ENCODE measurements at regions not wholly inside any gene's neighbourhood (a gene's known extent, or its start where the extent isn't known, plus 50 kb on each side); places are given as distances from the start of the nearest gene placed in this dataset.

DNA sequence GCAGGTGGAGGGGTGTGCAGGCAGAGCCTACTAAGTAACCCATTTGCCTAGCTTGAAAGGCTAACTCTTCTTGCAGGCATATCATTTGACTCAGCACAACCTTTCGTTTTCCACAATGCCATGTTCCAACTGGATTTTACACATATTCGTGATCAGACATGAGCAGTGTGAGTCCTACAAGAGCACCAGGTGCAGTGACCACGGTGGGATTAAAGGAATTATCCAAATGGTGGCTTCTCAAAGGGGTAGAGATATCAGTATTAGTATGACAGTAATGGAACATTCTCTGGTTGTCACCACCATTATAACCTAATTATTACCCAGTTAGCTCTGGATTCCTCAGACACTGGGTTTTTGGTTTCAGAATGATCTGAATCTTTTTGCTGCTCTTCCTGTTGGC lies 323.5 kb downstream of the LMO4 start:
- H3K9me3 ChIP-seq (ENCODE audit: control insufficient read depth, insufficient read depth, low read depth, low read length), result no peaks in the 10 kb centered on the region
- TF ChIP-seq, protein P1, sequence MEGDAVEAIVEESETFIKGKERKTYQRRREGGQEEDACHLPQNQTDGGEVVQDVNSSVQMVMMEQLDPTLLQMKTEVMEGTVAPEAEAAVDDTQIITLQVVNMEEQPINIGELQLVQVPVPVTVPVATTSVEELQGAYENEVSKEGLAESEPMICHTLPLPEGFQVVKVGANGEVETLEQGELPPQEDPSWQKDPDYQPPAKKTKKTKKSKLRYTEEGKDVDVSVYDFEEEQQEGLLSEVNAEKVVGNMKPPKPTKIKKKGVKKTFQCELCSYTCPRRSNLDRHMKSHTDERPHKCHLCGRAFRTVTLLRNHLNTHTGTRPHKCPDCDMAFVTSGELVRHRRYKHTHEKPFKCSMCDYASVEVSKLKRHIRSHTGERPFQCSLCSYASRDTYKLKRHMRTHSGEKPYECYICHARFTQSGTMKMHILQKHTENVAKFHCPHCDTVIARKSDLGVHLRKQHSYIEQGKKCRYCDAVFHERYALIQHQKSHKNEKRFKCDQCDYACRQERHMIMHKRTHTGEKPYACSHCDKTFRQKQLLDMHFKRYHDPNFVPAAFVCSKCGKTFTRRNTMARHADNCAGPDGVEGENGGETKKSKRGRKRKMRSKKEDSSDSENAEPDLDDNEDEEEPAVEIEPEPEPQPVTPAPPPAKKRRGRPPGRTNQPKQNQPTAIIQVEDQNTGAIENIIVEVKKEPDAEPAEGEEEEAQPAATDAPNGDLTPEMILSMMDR (conservative IDR thresholded peaks at IDR 0.05 in 1 of 2, IDR thresholded peaks at IDR 0.05 in 1 of 2; ENCODE audit: low read depth in 1 of 2, low read length in 2 of 2), result no peak
- no peak for TF ChIP-seq EZH2 (IDR thresholded peaks at IDR 0.05; ENCODE audit: low read length, missing control alignments)
- H3K9ac ChIP-seq (ENCODE audit: insufficient read depth, low read length), result no peak overlapping the region
- no peaks in the 10 kb centered on the region for H3K36me3 ChIP-seq (ENCODE audit: control insufficient read depth, insufficient read depth, low read length)
- H3K4me2 ChIP-seq (ENCODE audit: extremely low read depth, insufficient read depth, low read length), result no peak overlapping the region
- no peak overlapping the region for H3K27ac ChIP-seq (ENCODE audit: insufficient read depth, low read length)
- no peaks in the 10 kb centered on the region for H4K20me1 ChIP-seq (ENCODE audit: control insufficient read depth, extremely low read depth, insufficient read depth, low read length)
- no peak for DNase-seq (ENCODE audit: low read depth in 2 of 2)
- no peaks in the 10 kb centered on the region for H3K4me1 ChIP-seq (ENCODE audit: control insufficient read depth, extremely low read depth, insufficient read depth, low read length)
- H3K79me2 ChIP-seq (ENCODE audit: control insufficient read depth, insufficient read depth, low read length), result no peaks in the 10 kb centered on the region
- H3K4me3 ChIP-seq (replicated peaks in 1 of 4; ENCODE audit: control extremely low read depth in 1 of 4, insufficient read depth in 1 of 4, low read depth in 3 of 4, low read length in 4 of 4), result no peak overlapping the region
- no peak overlapping the region for H2AFZ ChIP-seq (ENCODE audit: low read length)
- no peaks in the 10 kb centered on the region for H3K27me3 ChIP-seq (ENCODE audit: control insufficient read depth, insufficient read depth, low read length)

DNA sequence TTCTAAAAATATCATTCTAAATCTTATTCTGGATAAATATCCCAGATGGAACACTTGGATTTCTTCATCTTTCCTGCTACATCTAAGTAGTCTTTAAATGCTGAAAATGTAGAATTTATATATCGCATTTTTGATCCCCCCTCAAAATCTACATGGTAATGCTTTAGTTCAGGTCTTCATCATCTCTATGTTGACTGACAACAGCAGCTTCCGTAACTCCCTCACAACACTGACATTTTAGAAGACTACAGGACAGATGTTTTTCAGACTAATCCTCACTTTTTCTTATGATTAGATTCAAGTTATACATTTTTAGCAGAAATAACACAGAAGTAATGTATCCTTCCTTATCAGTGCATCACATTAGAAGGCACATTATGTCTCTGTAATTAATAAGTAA lies 336.5 kb downstream of the LMO4 start:
- TF ChIP-seq EZH2 (IDR thresholded peaks at IDR 0.05; ENCODE audit: low read length, missing control alignments), result no peak
- TF ChIP-seq, protein P1 (conservative IDR thresholded peaks at IDR 0.05 in 1 of 2, IDR thresholded peaks at IDR 0.05 in 1 of 2; ENCODE audit: low read depth in 1 of 2, low read length in 2 of 2), result no peak
- Histone ChIP-seq H3K9ac (ENCODE audit: insufficient read depth, low read length) (no peak overlapping the region), H3K27me3 (ENCODE audit: control insufficient read depth, insufficient read depth, low read length) (no peaks in the 10 kb centered on the region)

DNA sequence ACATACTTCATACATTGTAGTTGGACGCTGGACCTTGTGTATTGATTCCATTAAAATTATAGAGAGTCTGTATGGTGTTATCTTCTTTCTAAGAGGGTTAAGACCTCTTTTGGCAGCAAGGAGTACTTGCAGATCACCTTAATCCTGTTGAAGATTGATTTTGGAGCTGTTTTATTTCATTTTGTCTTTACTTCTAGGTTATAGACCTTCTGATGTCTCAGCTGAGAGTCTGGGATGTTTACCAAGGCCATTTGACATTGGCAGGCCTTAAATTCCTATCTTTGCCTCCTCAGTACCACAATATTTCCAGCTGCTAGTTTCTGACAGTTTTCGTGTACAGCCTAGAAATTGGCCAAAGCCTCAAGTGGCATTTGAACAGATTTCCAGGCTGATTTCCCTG lies 338.0 kb downstream of the LMO4 start:
- Histone ChIP-seq H3K27ac (ENCODE audit: insufficient read depth, low read length) (no peak overlapping the region), H3K36me3 (ENCODE audit: control insufficient read depth, insufficient read depth, low read length) (no peaks in the 10 kb centered on the region), H3K4me3 (replicated peaks in 1 of 4; ENCODE audit: control extremely low read depth in 1 of 4, insufficient read depth in 1 of 4, low read depth in 3 of 4, low read length in 4 of 4) (no peak overlapping the region), H4K20me1 (ENCODE audit: control insufficient read depth, extremely low read depth, insufficient read depth, low read length) (no peaks in the 10 kb centered on the region), H3K4me2 (ENCODE audit: extremely low read depth, insufficient read depth, low read length) (no peak overlapping the region), H3K9ac (ENCODE audit: insufficient read depth, low read length) (no peak overlapping the region), H3K9me3 (ENCODE audit: control insufficient read depth, insufficient read depth, low read depth, low read length) (no peaks in the 10 kb centered on the region), H3K27me3 (ENCODE audit: control insufficient read depth, insufficient read depth, low read length) (no peaks in the 10 kb centered on the region), H3K79me2 (ENCODE audit: control insufficient read depth, insufficient read depth, low read length) (no peaks in the 10 kb centered on the region), H3K4me1 (ENCODE audit: control insufficient read depth, extremely low read depth, insufficient read depth, low read length) (no peaks in the 10 kb centered on the region), H2AFZ (ENCODE audit: low read length) (no peak overlapping the region)
- TF ChIP-seq, protein P1 (conservative IDR thresholded peaks at IDR 0.05 in 1 of 2, IDR thresholded peaks at IDR 0.05 in 1 of 2; ENCODE audit: low read depth in 1 of 2, low read length in 2 of 2), result no peak
- no peak for TF ChIP-seq EZH2 (IDR thresholded peaks at IDR 0.05; ENCODE audit: low read length, missing control alignments)
- no peak for DNase-seq (ENCODE audit: low read depth in 2 of 2)

More for the DNA sequence above, 336.5 kb downstream of the LMO4 start:
- Histone ChIP-seq H2AFZ (ENCODE audit: low read length) (no peak overlapping the region), H3K79me2 (ENCODE audit: control insufficient read depth, insufficient read depth, low read length) (no peaks in the 10 kb centered on the region), H3K9me3 (ENCODE audit: control insufficient read depth, insufficient read depth, low read depth, low read length) (no peaks in the 10 kb centered on the region), H3K4me2 (ENCODE audit: extremely low read depth, insufficient read depth, low read length) (no peak overlapping the region), H3K27ac (ENCODE audit: insufficient read depth, low read length) (no peak overlapping the region), H3K4me1 (ENCODE audit: control insufficient read depth, extremely low read depth, insufficient read depth, low read length) (no peaks in the 10 kb centered on the region), H3K4me3 (replicated peaks in 1 of 4; ENCODE audit: control extremely low read depth in 1 of 4, insufficient read depth in 1 of 4, low read depth in 3 of 4, low read length in 4 of 4) (no peak overlapping the region), H3K36me3 (ENCODE audit: control insufficient read depth, insufficient read depth, low read length) (no peaks in the 10 kb centered on the region), H4K20me1 (ENCODE audit: control insufficient read depth, extremely low read depth, insufficient read depth, low read length) (no peaks in the 10 kb centered on the region)
- DNase-seq (ENCODE audit: low read depth in 2 of 2), result no peak

All from fibroblast of lung (primary cell).